Adipocyte (in vitro differentiated cells): ENCODE measurements at regions not wholly inside any gene's neighbourhood (a gene's known extent, or its start where the extent isn't known, plus 50 kb on each side); places are given as distances from the start of the nearest gene placed in this dataset.

Experiments
- DNase-seq: peaks from one replicate; pipeline ENCODE4 v3.0.0-alpha.2; 2015; ENCODE audit warnings: low read depth
- H3K27me3 ChIP-seq: replicated peaks from 2 replicates; pipeline ENCODE4 v1.7.0; 2013; ENCODE audit warnings: mild to moderate bottlenecking, low read length, moderate library complexity; ENCODE audit not compliant: control insufficient read depth, insufficient read depth
- H3K36me3 ChIP-seq: 2 replicates; pipeline ENCODE4 v1.7.0; 2013; ENCODE audit warnings: low read length, mild to moderate bottlenecking, moderate library complexity; ENCODE audit not compliant: control insufficient read depth, insufficient read depth, severe bottlenecking
- H3K4me1 ChIP-seq: 2 replicates; pipeline ENCODE4 v1.7.0; 2013; ENCODE audit warnings: mild to moderate bottlenecking, low read length, moderate library complexity; ENCODE audit not compliant: control insufficient read depth, insufficient read depth
- H3K4me3 ChIP-seq: 2 replicates; pipeline ENCODE4 v1.7.0; 2013; ENCODE audit warnings: mild to moderate bottlenecking, low read length, moderate library complexity
- H3K9ac ChIP-seq: 2 replicates; pipeline ENCODE4 v1.7.0; 2013; ENCODE audit warnings: mild to moderate bottlenecking, low read length, moderate library complexity
- H3K9me3 ChIP-seq: 2 replicates; pipeline ENCODE4 v1.7.0; 2013; ENCODE audit warnings: mild to moderate bottlenecking, low read length, moderate library complexity; ENCODE audit not compliant: control insufficient read depth

- Histone ChIP-seq H3K9ac (no peak overlapping the region), H3K27me3 (peaks cover 2% of the 10 kb centered on the region), H3K36me3 (no peaks in the 10 kb centered on the region), H3K9me3 (no peaks in the 10 kb centered on the region), H3K4me1 (no peaks in the 10 kb centered on the region), H3K4me3 (no peak overlapping the region)
- DNase-seq: no peak
Observed at GRCh38 chr20:17023036-17023435, 203.8 kb upstream of the PCSK2 start.

DNA sequence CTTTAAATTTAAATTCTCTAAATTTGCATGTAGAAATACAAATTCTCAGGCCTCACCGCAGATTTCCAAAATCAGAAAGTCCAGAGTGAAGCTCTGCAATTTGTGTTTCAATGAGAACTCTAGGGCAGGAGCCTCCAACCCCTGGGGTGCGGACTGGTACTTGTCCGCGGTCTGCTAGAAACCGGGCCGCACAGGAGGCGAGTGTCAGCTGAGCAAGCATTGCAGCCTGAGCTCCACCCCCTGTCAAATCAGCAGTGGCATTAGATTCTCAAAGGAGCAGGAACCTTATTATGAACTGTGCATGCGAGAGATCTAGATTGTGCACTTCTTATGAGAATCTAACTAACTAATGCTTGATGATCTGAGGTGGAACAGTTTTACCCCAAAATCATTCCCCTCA lies 203.0 kb upstream of the PCSK2 start:
- no peak overlapping the region for H3K4me3 ChIP-seq

DNA sequence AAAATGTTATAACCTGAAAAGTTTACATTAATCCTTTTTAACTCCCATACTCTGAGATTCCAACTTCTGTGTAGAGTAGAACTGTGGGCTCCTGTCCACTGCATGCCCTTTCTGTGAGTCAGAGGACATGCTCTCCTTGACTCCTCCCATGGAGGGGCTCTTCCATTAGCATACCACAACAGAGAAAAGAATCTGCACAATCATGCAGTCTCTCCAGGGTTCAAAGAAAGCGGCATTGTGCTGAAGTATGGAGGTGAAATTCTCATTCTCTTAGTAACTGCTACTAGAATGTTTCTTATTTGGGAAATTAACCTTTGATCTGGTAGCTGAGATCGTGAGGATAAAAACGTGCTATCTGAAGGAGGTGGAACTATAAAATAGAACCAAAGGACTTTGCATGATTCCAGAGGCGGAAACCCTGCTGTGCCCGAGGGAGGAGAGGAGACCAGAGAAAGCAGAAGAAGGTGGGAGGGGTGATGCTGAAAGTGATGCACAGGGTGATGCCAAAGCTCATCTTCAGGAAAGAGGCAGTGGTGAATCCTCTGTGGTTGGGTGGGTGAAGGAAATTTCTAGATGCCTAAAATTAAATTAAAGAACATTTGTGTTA lies 202.2 kb upstream of the PCSK2 start:
- no peaks in the 10 kb centered on the region for H3K9me3 ChIP-seq
- no peaks in the 10 kb centered on the region for H3K36me3 ChIP-seq
- no peak overlapping the region for H3K4me3 ChIP-seq
- H3K27me3 ChIP-seq: peaks cover 2% of the 10 kb centered on the region
- no peaks in the 10 kb centered on the region for H3K4me1 ChIP-seq
- peak; percentile 4 for DNase-seq
- no peak overlapping the region for H3K9ac ChIP-seq

More for the DNA sequence above, 203.0 kb upstream of the PCSK2 start:
- Histone ChIP-seq H3K27me3 (peaks cover 2% of the 10 kb centered on the region), H3K9me3 (no peaks in the 10 kb centered on the region), H3K36me3 (no peaks in the 10 kb centered on the region), H3K4me1 (no peaks in the 10 kb centered on the region), H3K9ac (no peak overlapping the region)
- no peak for DNase-seq

- Histone ChIP-seq H3K4me3 (no peak overlapping the region), H3K36me3 (no peaks in the 10 kb centered on the region), H3K4me1 (no peaks in the 10 kb centered on the region), H3K9me3 (no peaks in the 10 kb centered on the region), H3K9ac (no peak overlapping the region), H3K27me3 (peaks cover 2% of the 10 kb centered on the region)
- no peak for DNase-seq
Observed at GRCh38 chr20:17026346-17026745, 200.5 kb upstream of the PCSK2 start.

DNA sequence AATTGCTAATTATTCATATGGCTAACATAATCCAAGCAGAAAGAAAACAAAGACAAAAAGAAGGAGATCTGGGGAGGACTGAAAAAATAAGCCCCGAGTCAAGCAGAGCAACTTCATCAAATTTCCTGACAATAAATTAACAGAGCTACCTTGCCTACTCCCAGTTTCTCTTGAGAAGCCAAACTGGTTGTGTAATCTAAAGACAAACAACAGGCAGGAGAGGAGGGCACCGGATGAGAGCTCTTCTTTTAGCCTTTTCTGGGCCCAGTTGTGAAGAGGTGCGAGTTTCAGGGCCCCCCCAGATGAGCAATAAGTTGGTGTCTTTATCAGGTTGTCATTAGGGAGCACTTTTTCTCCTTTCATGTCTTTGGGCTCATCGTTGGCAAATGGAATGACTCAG lies 197.1 kb upstream of the PCSK2 start:
- Histone ChIP-seq H3K36me3 (no peaks in the 10 kb centered on the region), H3K4me1 (no peaks in the 10 kb centered on the region), H3K9me3 (no peaks in the 10 kb centered on the region), H3K9ac (no peak overlapping the region), H3K27me3 (no peaks in the 10 kb centered on the region), H3K4me3 (no peak overlapping the region)
- no peak for DNase-seq

- no peak overlapping the region for H3K4me3 ChIP-seq
- no peak overlapping the region for H3K9ac ChIP-seq
- H3K4me1 ChIP-seq: no peaks in the 10 kb centered on the region
- H3K27me3 ChIP-seq: peaks cover 3% of the 10 kb centered on the region
- DNase-seq: no peak
- H3K9me3 ChIP-seq: no peaks in the 10 kb centered on the region
- H3K36me3 ChIP-seq: no peaks in the 10 kb centered on the region
Observed at GRCh38 chr20:17036541-17036940, 190.3 kb upstream of the PCSK2 start.

DNA sequence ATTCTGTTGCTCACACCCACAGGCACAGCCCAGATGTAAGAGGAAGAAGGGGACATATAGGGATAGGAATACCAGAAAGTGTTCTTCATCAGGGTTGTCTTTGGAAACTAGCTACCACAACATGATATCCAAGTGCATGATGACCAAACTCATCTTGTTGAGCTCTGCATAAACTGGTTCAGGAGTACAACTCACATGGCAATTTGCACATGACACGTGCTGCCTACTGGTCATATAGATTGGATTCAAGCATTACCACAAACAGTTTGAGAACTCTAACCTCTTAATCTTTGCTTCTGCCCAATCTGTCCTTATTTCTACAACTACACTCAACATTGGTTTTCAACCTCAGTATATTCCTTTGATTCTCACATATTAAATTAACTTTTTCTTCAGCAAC lies 184.7 kb upstream of the PCSK2 start:
- H3K9ac ChIP-seq: no peak overlapping the region
- H3K36me3 ChIP-seq: no peaks in the 10 kb centered on the region
- no peak overlapping the region for H3K4me3 ChIP-seq
- H3K27me3 ChIP-seq: peaks cover 3% of the 10 kb centered on the region
- H3K9me3 ChIP-seq: no peaks in the 10 kb centered on the region
- no peaks in the 10 kb centered on the region for H3K4me1 ChIP-seq
- DNase-seq: no peak

- no peaks in the 10 kb centered on the region for H3K36me3 ChIP-seq
- H3K4me3 ChIP-seq: no peak overlapping the region
- no peaks in the 10 kb centered on the region for H3K9me3 ChIP-seq
- H3K4me1 ChIP-seq: no peaks in the 10 kb centered on the region
- no peak for DNase-seq
- no peak overlapping the region for H3K9ac ChIP-seq
- peaks cover 3% of the 10 kb centered on the region for H3K27me3 ChIP-seq
Observed at GRCh38 chr20:17043323-17043722, 183.5 kb upstream of the PCSK2 start.

DNA sequence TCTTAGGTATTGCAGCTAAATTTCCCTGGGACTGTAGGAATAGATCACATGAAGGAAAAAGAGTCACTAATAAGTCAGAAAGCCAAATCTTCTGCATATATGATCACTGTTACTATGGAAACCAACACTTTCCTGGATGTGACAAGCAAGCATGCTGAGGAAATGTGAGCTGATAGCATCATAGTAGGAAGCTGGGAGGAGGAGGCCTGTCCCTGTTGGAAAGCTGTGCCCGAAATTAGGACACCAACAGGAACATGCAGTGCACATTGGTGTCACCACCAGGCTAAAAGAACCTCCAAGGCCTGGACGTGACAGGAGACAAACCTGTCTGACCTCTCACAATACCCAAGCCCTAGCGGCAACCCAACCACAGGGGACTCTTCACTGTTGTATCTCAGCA lies 181.9 kb upstream of the PCSK2 start:
- H3K9ac ChIP-seq: no peak overlapping the region
- H3K27me3 ChIP-seq: peaks cover 3% of the 10 kb centered on the region
- H3K9me3 ChIP-seq: no peaks in the 10 kb centered on the region
- no peak overlapping the region for H3K4me3 ChIP-seq
- H3K4me1 ChIP-seq: no peaks in the 10 kb centered on the region
- H3K36me3 ChIP-seq: no peaks in the 10 kb centered on the region
- DNase-seq: no peak

- Histone ChIP-seq H3K36me3 (no peaks in the 10 kb centered on the region), H3K4me3 (no peak overlapping the region), H3K9ac (no peak overlapping the region), H3K4me1 (no peaks in the 10 kb centered on the region), H3K27me3 (peaks cover 4% of the 10 kb centered on the region), H3K9me3 (peaks cover 8% of the 10 kb centered on the region)
- DNase-seq: no peak
Observed at GRCh38 chr20:17059465-17059864, 167.4 kb upstream of the PCSK2 start.

DNA sequence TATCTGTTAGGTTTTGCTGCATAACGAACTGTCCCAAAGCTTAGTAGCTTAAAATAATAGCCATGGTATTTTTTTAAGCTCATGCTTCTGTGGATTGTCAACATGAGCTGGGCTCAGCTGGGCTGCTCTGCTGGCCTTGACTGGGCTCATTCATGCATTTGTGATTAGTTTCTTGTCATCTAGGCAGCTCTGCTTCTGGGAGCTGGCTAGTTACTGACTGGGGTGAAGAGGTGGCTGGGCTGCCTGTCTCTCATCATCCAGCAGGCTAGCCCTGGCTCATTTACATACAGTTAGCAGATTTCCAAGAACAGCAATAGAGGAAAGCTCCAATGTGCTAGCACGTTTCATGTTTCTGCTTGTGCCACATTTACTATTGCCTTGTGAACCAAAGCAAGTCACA lies 165.1 kb upstream of the PCSK2 start:
- H3K9ac ChIP-seq: no peak overlapping the region
- H3K9me3 ChIP-seq: peaks cover 8% of the 10 kb centered on the region
- no peak overlapping the region for H3K4me3 ChIP-seq
- peaks cover 6% of the 10 kb centered on the region for H3K27me3 ChIP-seq
- DNase-seq: no peak
- no peaks in the 10 kb centered on the region for H3K4me1 ChIP-seq
- no peaks in the 10 kb centered on the region for H3K36me3 ChIP-seq

GRCh38 chr20:17062712-17063111 lies 164.1 kb upstream of the PCSK2 start:
- DNase-seq: no peak
- Histone ChIP-seq H3K4me3 (no peak overlapping the region), H3K9me3 (peaks cover 2% of the 10 kb centered on the region), H3K36me3 (no peaks in the 10 kb centered on the region), H3K4me1 (no peaks in the 10 kb centered on the region), H3K9ac (no peak overlapping the region), H3K27me3 (peaks cover 6% of the 10 kb centered on the region)
